Esophagus squamous epithelium (tissue), 5 donors: ENCODE measurements at regions not wholly inside any gene's neighbourhood (a gene's known extent, or its start where the extent isn't known, plus 50 kb on each side); places are given as distances from the start of the nearest gene placed in this dataset.
"Not testable (repeated sequence)": the region's sequence is repeated elsewhere in the genome, so short reads cannot be mapped to it uniquely, and the experiment has no call there.

ENCODE experiments used
- DNase-seq: peaks from one replicate; lab custom pipeline; 2025; lab: John Stamatoyannopoulos, UW
- H3K27ac ChIP-seq, 4 donors: fragments of 200-600 bp; sonication (generic); one replicate each; pipeline ENCODE4 v1.5.1; 2016 to 2019; ENCODE audit warnings: mild to moderate bottlenecking in 1 of 4
- H3K27me3 ChIP-seq, 4 donors: fragments of 200-600 bp; sonication (generic); 1 replicate in 3 of 4; 2 replicates in 1 of 4; pipeline versions ENCODE4 v1.5.1 to v1.6.0; 2017 to 2021; ENCODE audit warnings: antibody characterized with exemption in 1 of 4
- H3K36me3 ChIP-seq, 3 donors: fragments of 200-600 bp; sonication (generic); one replicate each; pipeline ENCODE4 v1.5.1; 2016 to 2019
- H3K4me1 ChIP-seq, 3 donors: fragments of 200-600 bp; sonication (generic); one replicate each; pipeline ENCODE4 v1.5.1; 2017 to 2019
- H3K4me3 ChIP-seq, 4 donors: fragments of 200-600 bp; sonication (generic); 1 replicate in 3 of 4; 2 replicates in 1 of 4; pipeline ENCODE4 v1.5.1; 2016 to 2019; ENCODE audit warnings: mild to moderate bottlenecking in 2 of 4, moderate library complexity in 1 of 4
- H3K9me3 ChIP-seq, 3 donors: fragments of 200-600 bp; sonication (generic); one replicate each; pipeline ENCODE4 v1.5.1; 2016 to 2019
- POLR2A ChIP-seq, 4 donors: fragments of 450-650 bp; IDR thresholded peaks; one replicate each; pipeline ENCODE4 v1.6.1; 2017; ENCODE audit warnings: antibody characterized with exemption in 4 of 4, mild to moderate bottlenecking in 4 of 4, moderate library complexity in 3 of 4
- WGBS, 2 donors: methylation state at CpG; one replicate each; pipeline ENCODE4 v1.1.5; 2018; 5-methylcytosine and 5-hydroxymethylcytosine counted together
- intact Hi-C: fragments of 100-400 bp; cut with DNase I; formaldehyde crosslinking; loops from one replicate; pipeline ENCODE4 v1.15.0; 2022
- TF ChIP-seq, protein P1 (sequence below), 6 experiments: fragments of 450-650 bp in 4 of 6; fragments of 200-600 bp in 2 of 6; sonication (generic) in 2 of 6; IDR thresholded peaks; one replicate each; pipeline ENCODE4 v1.5.1; 2016 to 2019; ENCODE audit warnings: antibody characterized with exemption in 6 of 6, mild to moderate bottlenecking in 4 of 6, moderate library complexity in 4 of 6
- donor health status: DM: yes; HTN: yes; CAD: no.

DNA sequence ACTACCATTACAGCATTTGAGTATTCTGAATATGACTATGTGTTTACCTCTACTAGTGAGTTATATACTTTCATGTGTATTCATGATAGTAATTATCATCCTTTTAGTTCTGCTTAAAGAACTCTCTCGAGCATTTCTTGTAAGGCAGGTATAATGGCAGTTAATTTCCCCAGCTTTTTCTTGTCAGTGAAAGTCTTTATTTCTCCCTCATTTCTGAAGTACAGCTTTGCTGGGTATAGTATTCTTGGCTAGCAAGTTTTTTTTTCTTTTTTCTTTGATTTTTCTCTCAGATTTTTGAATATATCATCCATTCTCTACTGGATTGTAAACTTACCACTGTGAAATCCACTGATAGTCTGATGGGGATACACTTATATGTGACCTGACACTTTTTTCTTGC lies 165.9 kb upstream of the ARHGAP5 start:
- WGBS, 2 donors: 93 to 100% methylated on average over 1 of the region's 1 CpG
- Histone ChIP-seq H3K27ac (no peak overlapping the region), H3K4me3 (no peak overlapping the region), H3K27me3 (no peaks in the 10 kb centered on the region), H3K36me3 (no peaks in the 10 kb centered on the region), H3K9me3 (peaks cover 0 to 19% (median 0%) of the 10 kb centered on the region in 3 donors), H3K4me1 (no peaks in the 10 kb centered on the region)
- intact Hi-C loops: no loop called here
- no peak for DNase-seq
- no peak for TF ChIP-seq POLR2A (IDR thresholded peaks at IDR 0.05)
- TF ChIP-seq, protein P1, sequence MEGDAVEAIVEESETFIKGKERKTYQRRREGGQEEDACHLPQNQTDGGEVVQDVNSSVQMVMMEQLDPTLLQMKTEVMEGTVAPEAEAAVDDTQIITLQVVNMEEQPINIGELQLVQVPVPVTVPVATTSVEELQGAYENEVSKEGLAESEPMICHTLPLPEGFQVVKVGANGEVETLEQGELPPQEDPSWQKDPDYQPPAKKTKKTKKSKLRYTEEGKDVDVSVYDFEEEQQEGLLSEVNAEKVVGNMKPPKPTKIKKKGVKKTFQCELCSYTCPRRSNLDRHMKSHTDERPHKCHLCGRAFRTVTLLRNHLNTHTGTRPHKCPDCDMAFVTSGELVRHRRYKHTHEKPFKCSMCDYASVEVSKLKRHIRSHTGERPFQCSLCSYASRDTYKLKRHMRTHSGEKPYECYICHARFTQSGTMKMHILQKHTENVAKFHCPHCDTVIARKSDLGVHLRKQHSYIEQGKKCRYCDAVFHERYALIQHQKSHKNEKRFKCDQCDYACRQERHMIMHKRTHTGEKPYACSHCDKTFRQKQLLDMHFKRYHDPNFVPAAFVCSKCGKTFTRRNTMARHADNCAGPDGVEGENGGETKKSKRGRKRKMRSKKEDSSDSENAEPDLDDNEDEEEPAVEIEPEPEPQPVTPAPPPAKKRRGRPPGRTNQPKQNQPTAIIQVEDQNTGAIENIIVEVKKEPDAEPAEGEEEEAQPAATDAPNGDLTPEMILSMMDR (IDR thresholded peaks at IDR 0.05): no peak

DNA sequence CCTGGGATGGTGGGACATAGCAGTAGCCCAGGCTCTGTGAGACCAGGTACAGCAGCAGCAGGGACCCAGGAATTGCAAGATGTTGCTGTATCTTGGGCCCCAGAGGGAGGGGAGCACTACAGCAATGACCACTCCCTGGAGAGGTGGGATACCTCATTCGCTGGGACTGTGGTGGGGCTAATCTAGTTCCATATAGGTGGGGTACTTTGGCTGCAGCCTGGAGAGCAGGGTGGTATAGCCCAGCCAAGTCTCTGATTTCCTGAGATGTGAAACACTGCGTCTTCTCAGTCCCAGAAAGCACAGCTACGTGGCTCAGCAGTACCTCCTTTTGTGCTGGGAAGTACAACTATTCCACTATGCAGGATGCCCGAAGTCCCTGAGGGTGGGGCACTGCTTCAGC lies 163.7 kb upstream of the ARHGAP5 start:
- Histone ChIP-seq H3K4me1 (no peaks in the 10 kb centered on the region), H3K9me3 (peaks cover 0 to 19% (median 0%) of the 10 kb centered on the region in 3 donors), H3K36me3 (no peaks in the 10 kb centered on the region), H3K27me3 (no peaks in the 10 kb centered on the region), H3K4me3 (no peak overlapping the region), H3K27ac (no peak overlapping the region)
- DNase-seq: no peak
- WGBS, 2 donors: 68 to 90% methylated on average over 2 to 4 of the region's 4 CpGs
- TF ChIP-seq, protein P1 (IDR thresholded peaks at IDR 0.05): no peak
- TF ChIP-seq POLR2A (IDR thresholded peaks at IDR 0.05): no peak
- intact Hi-C loops: no loop called here

DNA sequence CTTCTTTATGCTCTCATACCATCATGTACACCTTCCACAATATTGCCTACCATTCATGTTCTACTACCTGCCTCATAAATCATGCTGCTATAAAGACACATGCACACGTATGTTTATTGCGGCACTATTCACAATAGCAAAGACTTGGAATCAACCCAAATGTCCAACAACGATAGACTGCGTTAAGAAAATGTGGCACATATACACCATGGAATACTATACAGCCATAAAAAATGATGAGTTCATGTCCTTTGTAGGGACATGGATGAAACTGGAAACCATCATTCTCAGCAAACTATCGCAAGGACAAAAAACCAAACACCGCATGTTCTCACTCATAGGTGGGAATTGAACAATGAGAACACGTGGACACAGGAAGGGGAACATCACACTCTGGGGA lies 158.8 kb upstream of the ARHGAP5 start:
- 94 to 96% methylated on average over 4 of the region's 7 CpGs for WGBS, 2 donors
- not testable (repeated sequence) for H3K4me1 ChIP-seq, H3K27me3 ChIP-seq

DNA sequence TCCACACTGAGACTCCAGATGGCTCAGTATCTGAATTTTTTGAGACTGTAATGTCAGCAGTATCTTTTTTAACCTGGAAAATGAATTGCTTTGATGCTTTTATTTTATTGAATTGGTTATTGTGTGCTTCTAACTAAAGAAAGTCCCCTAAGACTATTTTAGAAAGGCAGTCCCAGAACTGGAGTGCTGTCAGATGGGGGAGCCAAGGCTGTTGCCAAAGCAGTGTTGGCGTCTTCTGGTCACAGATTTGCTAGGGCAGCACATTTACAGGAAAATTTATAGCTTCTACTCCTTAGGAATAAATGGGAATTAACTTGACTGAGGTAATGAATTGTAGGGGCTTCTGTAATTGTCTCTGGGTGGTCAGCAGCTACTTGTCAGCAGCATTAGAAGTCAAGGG lies 157.1 kb upstream of the ARHGAP5 start:
- Histone ChIP-seq H3K4me1 (no peaks in the 10 kb centered on the region), H3K36me3 (no peaks in the 10 kb centered on the region), H3K27me3 (no peaks in the 10 kb centered on the region), H3K27ac (no peak overlapping the region), H3K9me3 (no peaks in the 10 kb centered on the region), H3K4me3 (no peak overlapping the region)
- TF ChIP-seq POLR2A (IDR thresholded peaks at IDR 0.05): no peak
- TF ChIP-seq, protein P1 (IDR thresholded peaks at IDR 0.05): no peak
- 78 to 80% methylated on average over 1 of the region's 1 CpG for WGBS, 2 donors
- no peak for DNase-seq
- intact Hi-C loops: no loop called here

More for the DNA sequence above, 158.8 kb upstream of the ARHGAP5 start:
- H3K36me3 ChIP-seq, intact Hi-C loops, H3K4me3 ChIP-seq, H3K27ac ChIP-seq, H3K9me3 ChIP-seq, DNase-seq: not testable (repeated sequence)

DNA sequence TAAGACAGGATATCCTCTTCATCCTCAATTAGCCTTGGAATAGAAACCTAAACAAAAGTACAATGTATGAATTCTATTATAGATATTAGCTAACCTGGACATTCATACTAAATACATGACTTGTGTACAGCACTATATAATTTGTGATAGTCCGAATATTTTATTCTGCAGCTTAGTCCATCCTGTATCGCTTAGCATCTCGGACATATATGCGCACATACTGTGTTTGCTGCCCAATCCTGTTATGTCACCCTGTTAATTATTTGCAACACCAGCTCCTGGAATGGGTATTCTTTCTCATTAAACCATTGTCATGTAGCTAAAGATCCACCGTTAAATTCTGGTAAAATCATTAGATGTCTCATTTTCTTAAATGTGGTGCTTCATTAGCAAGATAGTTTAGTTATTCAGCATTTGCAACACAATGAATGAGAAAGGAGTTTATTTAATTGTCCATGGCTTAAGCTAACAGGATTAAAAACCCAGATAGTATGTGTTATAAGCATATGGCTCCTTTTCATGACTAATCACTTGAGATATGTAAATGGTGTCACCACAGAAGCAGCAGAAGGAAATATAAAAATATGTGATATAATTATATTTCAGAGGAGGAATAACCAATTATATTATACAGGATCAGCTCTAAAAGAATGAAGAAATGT lies 156.0 kb upstream of the ARHGAP5 start:
- H3K27me3 ChIP-seq: no peaks in the 10 kb centered on the region
- no peak overlapping the region for H3K27ac ChIP-seq
- no peak for TF ChIP-seq POLR2A (IDR thresholded peaks at IDR 0.05)
- TF ChIP-seq, protein P1 (IDR thresholded peaks at IDR 0.05): no peak
- H3K4me3 ChIP-seq: no peak overlapping the region
- H3K4me1 ChIP-seq: peaks cover 0 to under 1% (median 0%) of the 10 kb centered on the region in 3 donors
- 87 to 88% methylated on average over 5 of the region's 5 CpGs for WGBS, 2 donors
- intact Hi-C loops: no loop called here
- H3K36me3 ChIP-seq: no peaks in the 10 kb centered on the region
- no peaks in the 10 kb centered on the region for H3K9me3 ChIP-seq
- no peak for DNase-seq
